HepG2 (cell line): ENCODE measurements at regions not wholly inside any gene's neighbourhood (a gene's known extent, or its start where the extent isn't known, plus 50 kb on each side); places are given as distances from the start of the nearest gene placed in this dataset.

Source experiments
- ATAC-seq: fragments of 200-7000 bp; cut with Tn5 transposase; 3 replicates; pipeline ENCODE4 v1.9.1; 2020; ENCODE audit warnings: mild to moderate bottlenecking, moderate library complexity
- BruUV-seq: library from RNA; stranded (reverse); fragments of 400-500 nt; replicated peaks from 2 replicates; lab custom pipeline; 2021; lab: Mats Ljungman, UMichigan
- CTCF ChIA-PET: fragments of 300-600 bp; formaldehyde crosslinking; extraction: SDS; loops from one replicate; lab custom pipeline; 2021; ENCODE audit warnings: low total read pairs, inconsistent platforms, low intra/inter-chr PET ratio; lab: Yijun Ruan, JAX
- POLR2A ChIA-PET: fragments of 350-600 bp; sonication (Branson Sonifier 250); formaldehyde crosslinking; loops from one replicate; lab custom pipeline; 2020; ENCODE audit warnings: antibody characterized with exemption, inconsistent platforms; lab: Yijun Ruan, JAX
- DNase-seq: peaks from one replicate; pipeline ENCODE4 v3.0.0-alpha.2; 2015; ENCODE audit warnings: low spot score
- FAIRE-seq: peaks from 3 replicates; lab custom pipeline; 2011; peaks lifted over from hg19 to GRCh38; lab: Jason Lieb, UNC
- H2AFZ ChIP-seq: one replicate; pipeline ENCODE4 v1.6.1; 2011; ENCODE audit warnings: low read length, inconsistent platforms
- H3K27ac ChIP-seq: fragments of 300-600 bp; 3 replicates; pipeline ENCODE4 v1.8.0; 2011; ENCODE audit warnings: mixed run types, mild to moderate bottlenecking, mixed read lengths, low read length, inconsistent platforms; ENCODE audit not compliant: insufficient read depth; ENCODE audit errors: extremely low read length
- H3K27me3 ChIP-seq, 2 experiments: fragments of 200-600 bp in 1 of 2; 2 replicates in 1 of 2; 3 replicates in 1 of 2; pipeline versions ENCODE4 v1.6.0 to v1.8.0; 2011; ENCODE audit warnings: low read length in 2 of 2, mild to moderate bottlenecking in 2 of 2, moderate library complexity in 2 of 2, inconsistent platforms in 1 of 2; ENCODE audit not compliant: insufficient read depth in 2 of 2, control insufficient read depth in 1 of 2
- H3K36me3 ChIP-seq, 2 experiments: fragments of 200-600 bp in 1 of 2; replicated peaks in 1 of 2; 2 replicates in 1 of 2; 3 replicates in 1 of 2; pipeline versions ENCODE4 v1.5.1 to v1.8.0; 2011; ENCODE audit warnings: low read length in 2 of 2, inconsistent platforms in 1 of 2; ENCODE audit not compliant: insufficient read depth in 2 of 2, control insufficient read depth in 1 of 2
- H3K4me1 ChIP-seq: 2 replicates; pipeline ENCODE4 v1.5.1; 2012; ENCODE audit warnings: low read length, inconsistent platforms; ENCODE audit not compliant: insufficient read depth
- H3K4me2 ChIP-seq: 2 replicates; pipeline ENCODE4 v1.6.0; 2011; ENCODE audit warnings: low read depth, low read length, inconsistent platforms
- H3K4me3 ChIP-seq, 3 experiments: fragments of 200-600 bp in 1 of 3; sonication (generic), shearing (Covaris generic) in 1 of 3; replicated peaks in 1 of 3; 2 replicates each; pipeline ENCODE4 v1.5.1; 2011 to 2016; ENCODE audit warnings: low read length in 3 of 3, inconsistent platforms in 2 of 3, low read depth in 2 of 3, mild to moderate bottlenecking in 2 of 3, control low read depth in 1 of 3, mixed read lengths in 1 of 3; ENCODE audit not compliant: insufficient read depth in 1 of 3
- H3K79me2 ChIP-seq: one replicate; pipeline ENCODE4 v1.6.1; 2011; ENCODE audit warnings: low read length, inconsistent platforms; ENCODE audit not compliant: insufficient read depth
- H3K9ac ChIP-seq: 2 replicates; pipeline ENCODE4 v1.6.0; 2011; ENCODE audit warnings: mild to moderate bottlenecking, low read depth, low read length, inconsistent platforms; ENCODE audit not compliant: insufficient read depth
- H3K9me3 ChIP-seq: 2 replicates; pipeline ENCODE4 v1.5.1; 2012; ENCODE audit warnings: mild to moderate bottlenecking, low read length
- H4K20me1 ChIP-seq: 2 replicates; pipeline ENCODE4 v1.6.0; 2011; ENCODE audit warnings: inconsistent platforms, mild to moderate bottlenecking, low read length, moderate library complexity; ENCODE audit not compliant: insufficient read depth
- ATF7-NPFF ChIP-seq: sonication (generic); formaldehyde crosslinking; IDR thresholded peaks from 2 replicates; pipeline ENCODE4 v1.8.1; 2023; ENCODE audit warnings: mild to moderate bottlenecking, low read depth, missing genetic modification reagents, moderate library complexity
- DNMT1 ChIP-seq: sonication (generic); formaldehyde crosslinking; IDR thresholded peaks from 2 replicates; pipeline ENCODE4 v1.5.1; 2020; ENCODE audit warnings: mild to moderate bottlenecking, missing genetic modification reagents
- ELF1 ChIP-seq: sonication (generic); formaldehyde crosslinking; IDR thresholded peaks from 2 replicates; pipeline ENCODE4 v1.4.0; 2020; ENCODE audit warnings: missing genetic modification reagents
- FOXM1 ChIP-seq: sonication (generic); formaldehyde crosslinking; IDR thresholded peaks from 2 replicates; pipeline ENCODE4 v1.5.0; 2020; ENCODE audit warnings: missing genetic modification reagents
- HMGXB4 ChIP-seq, 2 experiments: sonication (generic) in 1 of 2; formaldehyde crosslinking in 1 of 2; IDR thresholded peaks; 2 replicates each; pipeline versions ENCODE4 v1.4.0 to v1.6.1; 2018 to 2020; ENCODE audit warnings: missing genetic modification reagents in 2 of 2, borderline replicate concordance in 1 of 2, low read depth in 1 of 2, mild to moderate bottlenecking in 1 of 2, missing biosample characterization in 1 of 2
- HOXA5 ChIP-seq: sonication (generic); formaldehyde crosslinking; IDR thresholded peaks from 2 replicates; pipeline ENCODE4 v1.4.0; 2020; ENCODE audit warnings: missing genetic modification reagents
- LCORL ChIP-seq, 2 experiments: fragments of 450-650 bp in 1 of 2; sonication (generic) in 1 of 2; formaldehyde crosslinking in 1 of 2; IDR thresholded peaks; 2 replicates each; pipeline versions ENCODE4 v1.5.0 to v1.6.1; 2017 to 2020; ENCODE audit warnings: antibody characterized with exemption in 1 of 2, missing genetic modification reagents in 1 of 2
- NFAT5 ChIP-seq: sonication (generic); formaldehyde crosslinking; IDR thresholded peaks from 2 replicates; pipeline ENCODE4 v1.4.0; 2020; ENCODE audit warnings: missing genetic modification reagents
- NFKBIZ ChIP-seq: IDR thresholded peaks from 2 replicates; pipeline ENCODE4 v1.6.1; 2018; ENCODE audit warnings: missing genetic modification reagents, missing compliant biosample characterization
- SNAPC2 ChIP-seq: sonication (generic); formaldehyde crosslinking; IDR thresholded peaks from 2 replicates; pipeline ENCODE4 v1.8.1; 2022; ENCODE audit warnings: mild to moderate bottlenecking, missing genetic modification reagents
- SRSF9 ChIP-seq: fragments of 200-400 bp; formaldehyde crosslinking; IDR thresholded peaks from 2 replicates; pipeline ENCODE4 v1.6.1; 2018; ENCODE audit warnings: borderline replicate concordance, mild to moderate bottlenecking, low read depth, low read length; ENCODE audit not compliant: insufficient read depth, poor library complexity, severe bottlenecking
- TEF ChIP-seq: sonication (generic); formaldehyde crosslinking; IDR thresholded peaks from 2 replicates; pipeline ENCODE4 v1.5.0; 2020; ENCODE audit warnings: missing genetic modification reagents
- THRA ChIP-seq: sonication (generic); formaldehyde crosslinking; IDR thresholded peaks from 2 replicates; pipeline ENCODE4 v1.4.0; 2020; ENCODE audit warnings: missing genetic modification reagents, borderline replicate concordance
- ZNF329 ChIP-seq: sonication (generic); formaldehyde crosslinking; IDR thresholded peaks from 2 replicates; pipeline ENCODE4 v1.9.0; 2021; ENCODE audit warnings: low read depth, mild to moderate bottlenecking, missing genetic modification reagents
- ZNF547 ChIP-seq: sonication (generic); formaldehyde crosslinking; IDR thresholded peaks from 2 replicates; pipeline ENCODE4 v1.5.1; 2020; ENCODE audit warnings: mild to moderate bottlenecking, missing genetic modification reagents
- ZNF567 ChIP-seq: sonication (generic); formaldehyde crosslinking; IDR thresholded peaks from 2 replicates; pipeline ENCODE4 v1.8.1; 2023; ENCODE audit warnings: mild to moderate bottlenecking, missing genetic modification reagents, borderline replicate concordance
- ZNF878 ChIP-seq: sonication (generic); formaldehyde crosslinking; IDR thresholded peaks from 2 replicates; pipeline ENCODE4 v1.8.1; 2023; ENCODE audit warnings: mild to moderate bottlenecking, missing genetic modification reagents, moderate library complexity
- WGBS: methylation state at CpG from one replicate; pipeline ENCODE4 v1.1.6; 2017; ENCODE audit warnings: low lambda C conversion rate; 5-methylcytosine and 5-hydroxymethylcytosine counted together
- in situ Hi-C: cut with HindIII; loops from 2 replicates; pipeline ENCODE4 v1.10.0; 2017; ENCODE audit warnings: low pct_unique_long_range_greater_than_20kb; ENCODE audit not compliant: extremely low pct_ligation_motif_present
- intact Hi-C: fragments of 100-400 bp; cut with micrococcal nuclease; formaldehyde crosslinking; loops from one replicate; pipeline ENCODE4 v1.10.0; 2022; ENCODE audit not compliant: unreplicated experiment

GRCh38 chr3:127370906-127371305 is 83.1 kb upstream of the PRR20G start:
- H3K27me3 ChIP-seq = peaks cover 4 to 26% of the 10 kb centered on the region in 2 experiments; a peak in 4 of 5 replicates
- H3K79me2 ChIP-seq = no peaks in the 10 kb centered on the region
- H3K9ac ChIP-seq = no peak overlapping the region
- DNase-seq = no peak
- no peak overlapping the region for H3K27ac ChIP-seq
- no peaks in the 10 kb centered on the region for H3K9me3 ChIP-seq
- no peak overlapping the region for H3K4me3 ChIP-seq
- no peak overlapping the region for H3K4me2 ChIP-seq
- H3K36me3 ChIP-seq = no peaks in the 10 kb centered on the region
- no peak overlapping the region for H2AFZ ChIP-seq
- ChIA-PET POLR2A (no interaction called here), CTCF (no interaction called here)
- intact Hi-C loops (no loop called here), in situ Hi-C loops (no loop called here)
- H3K4me1 ChIP-seq = no peaks in the 10 kb centered on the region
- WGBS = 0% methylated on average over 1 of the region's 9 CpGs
- no peaks in the 10 kb centered on the region for H4K20me1 ChIP-seq
- BruUV-seq = no TSS peak
- ATAC-seq = no peak
- no peak for FAIRE-seq
- TF ChIP-seq ATF7-NPFF (CRISPR knock-in tag) = no peak
- no peak for TF ChIP-seq NFAT5 (CRISPR knock-in tag)
- no peak for TF ChIP-seq HOXA5
- no peak for TF ChIP-seq FOXM1 (CRISPR knock-in tag)
- no peak for TF ChIP-seq DNMT1 (CRISPR knock-in tag)
- TF ChIP-seq ELF1 (CRISPR knock-in tag) = no peak
- no peak for TF ChIP-seq ZNF567 (CRISPR knock-in tag)
- TF ChIP-seq ZNF878 = no peak
- no peak for TF ChIP-seq SRSF9
- TF ChIP-seq LCORL (IDR thresholded peaks at IDR 0.05) = no peak
- TF ChIP-seq LCORL (CRISPR knock-in tag; IDR thresholded peaks at IDR 0.05) = no peak
- TF ChIP-seq TEF = no peak
- TF ChIP-seq NFKBIZ (CRISPR knock-in tag) = no peak
- no peak for TF ChIP-seq ZNF329 (CRISPR knock-in tag)
- no peak for TF ChIP-seq SNAPC2
- TF ChIP-seq THRA (CRISPR knock-in tag) = no peak
- no peak for TF ChIP-seq ZNF547 (CRISPR knock-in tag)
- no peak for TF ChIP-seq HMGXB4 (CRISPR knock-in tag; IDR thresholded peaks at IDR 0.05; ENCODE audit: borderline replicate concordance in 1 of 2, low read depth in 1 of 2)
